Stimulated activated CD4-positive, alpha-beta T cell treated with anti-CD3 and anti-CD28 coated beads, Interleukin-15, amount 100 ng/mL, for 24 hours (primary cell): ENCODE measurements at regions not wholly inside any gene's neighbourhood (a gene's known extent, or its start where the extent isn't known, plus 50 kb on each side); places are given as distances from the start of the nearest gene placed in this dataset.
"Not testable (repeated sequence)": the region's sequence is repeated elsewhere in the genome, so short reads cannot be mapped to it uniquely, and the experiment has no call there.

Source experiments
- DNase-seq: peaks from one replicate; pipeline ENCODE4 v3.0.0-alpha.2; 2020

DNA sequence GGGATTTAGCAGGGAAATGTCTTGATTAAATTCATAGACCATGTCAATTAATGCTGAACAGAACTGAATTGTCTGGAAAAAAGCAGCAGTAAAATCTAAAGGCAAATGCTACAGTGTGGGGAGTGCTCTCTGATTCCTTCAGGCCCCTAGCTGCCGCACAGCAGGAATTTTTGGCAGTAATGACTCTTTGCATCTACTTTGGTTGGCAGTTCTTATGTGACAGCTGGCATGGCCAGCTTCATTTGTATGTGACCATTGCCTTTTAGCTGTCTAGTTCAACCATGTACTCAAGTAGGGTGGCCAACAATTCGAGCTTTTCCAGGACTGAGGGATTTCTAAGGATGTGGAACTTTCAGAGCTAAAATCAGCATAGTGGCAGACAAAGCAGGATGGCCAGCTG, 499.1 kb upstream of the MAN1A1 start:
- no peak for DNase-seq

DNA sequence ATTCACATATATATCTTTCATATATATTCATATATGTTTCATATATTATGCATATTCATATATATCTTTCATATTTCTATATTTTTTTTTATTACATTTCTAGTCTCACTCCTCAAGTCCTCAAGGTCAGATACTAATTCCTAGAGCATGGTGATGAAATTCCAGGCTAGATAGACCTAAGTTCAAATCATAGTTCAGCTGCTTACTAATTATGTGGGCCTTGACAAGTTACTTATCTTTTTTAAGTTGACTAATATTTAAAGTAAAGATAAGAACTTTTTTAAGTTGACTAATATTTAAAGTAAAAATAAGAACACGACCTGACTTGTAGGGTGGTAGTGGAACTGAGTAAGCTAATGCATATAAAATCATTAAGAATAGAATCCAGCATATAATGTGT, 495.6 kb upstream of the MAN1A1 start:
- DNase-seq = no peak

DNA sequence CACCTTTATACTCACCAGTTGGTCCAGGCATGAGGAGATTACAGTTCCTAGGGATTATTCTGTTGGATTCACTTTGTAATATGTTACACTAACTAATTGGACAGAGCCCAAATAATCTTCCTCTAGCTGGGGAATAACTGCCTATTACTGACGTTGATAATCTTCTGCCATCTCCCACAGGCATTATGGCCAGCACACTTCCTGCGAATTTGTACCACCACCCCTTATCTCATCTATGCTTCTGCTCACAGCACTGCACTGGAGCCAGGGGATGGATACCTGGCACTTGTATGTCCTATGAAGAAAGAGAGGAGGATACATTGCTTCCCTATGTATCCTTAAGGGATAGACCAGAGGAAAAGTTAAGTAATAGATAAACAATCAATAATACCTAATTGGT, 494.8 kb upstream of the MAN1A1 start:
- no peak for DNase-seq

DNA sequence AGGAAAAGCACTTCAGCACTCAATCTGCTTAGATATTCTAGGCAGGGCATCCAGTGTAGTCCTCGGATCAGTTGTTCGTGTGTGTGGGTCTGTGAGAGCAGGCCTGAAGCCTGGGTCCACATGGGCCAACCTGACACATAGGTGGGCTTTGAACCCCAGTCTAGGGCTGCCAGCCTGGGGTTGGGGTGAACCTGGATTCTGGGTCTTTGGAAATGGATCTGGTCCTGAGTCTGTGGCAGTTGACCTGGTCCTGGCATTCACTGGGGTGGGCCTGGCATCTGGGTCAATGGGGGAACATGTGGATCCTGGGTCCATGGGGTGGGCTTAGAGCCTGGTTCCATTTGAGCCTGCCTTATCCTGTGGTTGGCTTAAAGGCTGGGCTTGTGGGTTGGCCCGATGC, 492.6 kb upstream of the MAN1A1 start:
- no peak for DNase-seq

DNA sequence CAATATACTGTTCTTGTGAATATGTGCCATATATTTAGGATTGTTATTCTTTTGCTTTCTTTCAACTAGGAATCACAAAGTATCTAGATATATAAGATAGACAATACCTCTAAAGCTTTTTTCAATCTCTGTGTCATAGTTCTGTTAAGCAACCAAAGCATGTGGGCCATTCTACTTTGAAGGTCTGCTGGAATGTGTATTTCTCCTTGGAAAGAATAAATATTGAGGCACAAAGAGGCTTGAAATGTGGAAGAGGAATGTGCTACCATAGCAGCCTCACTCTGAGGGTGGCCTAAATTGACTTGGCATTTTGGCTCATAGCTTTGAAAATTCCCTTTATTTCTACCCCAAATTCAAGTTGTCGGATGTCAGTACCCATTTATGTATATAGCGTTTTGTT, 488.5 kb upstream of the MAN1A1 start:
- no peak for DNase-seq

DNA sequence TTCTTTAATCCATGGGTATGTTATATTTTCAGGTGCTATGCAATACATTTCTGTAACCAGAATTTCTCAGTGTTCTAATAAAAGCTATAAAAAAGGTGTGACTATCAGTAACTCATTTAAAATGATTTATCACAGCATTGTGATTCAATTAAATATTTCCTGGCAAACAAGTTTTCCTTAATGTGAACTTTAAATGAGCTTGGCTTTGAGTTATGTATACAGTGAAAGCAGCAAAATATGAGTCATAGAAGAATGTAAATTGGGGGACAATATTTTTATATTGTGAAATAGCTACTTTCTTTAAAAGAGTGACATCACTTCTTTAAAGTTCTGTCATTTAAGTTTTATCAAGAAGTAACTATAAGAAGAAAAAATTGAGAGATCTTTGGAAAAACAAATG, 484.9 kb upstream of the MAN1A1 start:
- DNase-seq = no peak

DNA sequence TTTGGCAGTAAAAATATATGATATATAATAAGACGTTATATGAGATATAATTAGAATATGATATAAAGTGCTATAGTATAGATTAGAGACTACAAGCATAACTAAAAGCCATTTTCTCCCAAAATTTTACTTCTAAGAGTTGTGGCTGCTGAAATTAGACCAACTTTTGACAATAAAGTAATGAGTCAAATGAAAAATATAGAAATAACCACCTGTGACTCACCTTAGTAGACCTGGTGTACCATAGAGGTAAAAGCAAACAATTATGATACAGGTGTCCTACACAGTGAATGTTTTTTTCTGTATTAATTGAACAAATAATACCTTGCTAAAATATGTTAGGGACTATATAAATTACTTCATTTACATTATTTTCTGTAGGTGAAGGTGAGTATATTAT, 482.9 kb upstream of the MAN1A1 start:
- no peak for DNase-seq

DNA sequence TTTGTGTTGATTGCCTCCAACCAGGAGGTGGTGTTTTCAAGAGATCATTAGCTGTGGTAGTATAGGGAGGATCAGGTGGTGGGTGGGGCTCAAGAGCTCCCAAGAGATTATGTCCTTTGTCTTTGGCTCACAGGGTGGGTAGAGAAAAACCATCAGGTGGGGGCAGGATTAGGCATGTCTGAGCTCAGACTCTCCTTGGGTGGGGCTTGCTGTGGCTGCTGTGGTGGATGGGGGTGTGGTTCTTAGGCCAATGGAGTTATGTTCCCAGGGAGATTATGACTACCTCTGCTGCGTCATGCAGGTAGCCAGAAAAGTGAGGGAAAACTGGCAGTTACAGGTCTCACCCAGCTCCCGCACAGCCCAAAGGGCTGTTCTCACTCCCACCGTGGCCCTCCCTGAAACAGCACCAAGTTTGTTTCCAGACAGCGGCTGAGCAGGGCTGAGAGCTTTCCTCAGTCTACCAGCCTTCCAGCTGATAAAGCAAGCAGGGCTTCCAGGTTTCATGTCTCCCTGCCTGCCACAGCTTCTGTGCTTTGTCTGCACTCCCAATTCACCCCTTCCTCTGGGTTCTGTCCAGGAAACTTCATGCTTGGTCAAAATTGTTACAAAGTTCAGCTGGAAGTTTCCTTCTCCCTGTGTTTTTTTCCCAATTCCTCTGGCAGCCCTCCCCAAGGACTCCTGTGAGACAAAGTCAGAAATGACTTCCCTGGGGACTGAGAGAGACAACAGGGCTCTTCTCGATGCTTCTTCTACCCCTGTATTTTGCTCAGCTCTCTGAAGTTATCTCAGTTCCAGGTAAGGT, 481.1 kb upstream of the MAN1A1 start:
- no peak for DNase-seq

DNA sequence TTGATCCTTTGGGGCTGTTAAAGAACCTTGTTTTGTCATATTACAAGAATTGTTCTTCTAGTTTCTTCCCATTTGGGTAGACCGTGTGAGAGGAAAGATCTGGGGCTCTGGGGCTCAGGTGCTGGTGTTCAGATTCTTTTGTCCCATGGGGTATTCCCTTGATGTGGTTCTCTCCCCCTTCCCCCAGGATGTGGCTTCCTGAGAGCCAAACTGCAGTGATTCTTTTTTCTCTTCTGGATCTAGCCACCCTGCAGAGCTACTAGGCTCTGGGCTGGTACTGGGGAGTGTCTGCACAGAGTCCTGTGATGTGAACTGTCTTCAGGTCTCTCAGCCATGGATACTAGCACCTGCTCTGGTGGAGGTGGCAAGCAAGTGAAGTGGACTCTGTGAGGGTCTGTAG, 480.5 kb upstream of the MAN1A1 start:
- DNase-seq = no peak

DNA sequence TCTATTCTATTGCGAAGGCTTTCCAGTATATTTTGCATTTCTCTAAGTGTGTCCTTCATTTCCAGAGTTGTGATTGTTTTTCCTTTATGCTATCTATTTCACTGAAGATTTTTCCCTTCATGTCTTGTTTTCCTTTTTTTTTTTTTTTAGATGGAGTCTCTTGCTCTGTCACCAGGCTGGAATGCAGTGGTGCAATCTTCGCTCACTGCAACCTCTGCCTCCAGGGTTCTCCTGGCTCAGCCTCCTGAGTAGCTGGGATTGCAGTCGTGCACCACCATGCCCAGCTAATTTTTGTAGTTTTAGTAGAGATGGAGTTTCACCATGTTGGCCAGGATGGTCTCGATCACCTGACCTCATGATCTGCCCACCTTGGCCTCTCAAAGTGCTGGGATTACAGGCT, 479.9 kb upstream of the MAN1A1 start:
- not testable (repeated sequence) for DNase-seq

DNA sequence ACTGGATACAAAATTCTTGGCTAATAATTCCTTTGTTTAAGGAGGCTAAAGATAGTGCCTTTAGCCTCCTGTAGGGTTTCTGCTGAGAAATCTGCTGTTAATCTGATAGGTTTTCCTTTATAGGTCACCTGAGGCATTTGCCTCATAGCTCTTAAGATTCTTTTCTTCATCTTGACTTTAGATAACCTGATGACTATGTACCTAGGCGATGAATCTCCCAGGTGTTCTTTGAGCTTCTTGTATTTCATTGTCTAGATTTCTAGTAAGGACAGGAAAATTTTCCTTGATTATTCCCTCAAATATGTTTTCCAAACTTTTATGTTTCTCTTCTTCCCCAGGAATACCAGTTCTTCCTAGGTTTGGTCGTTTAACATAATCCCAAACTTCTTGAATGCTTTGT, 479.4 kb upstream of the MAN1A1 start:
- DNase-seq = no peak

DNA sequence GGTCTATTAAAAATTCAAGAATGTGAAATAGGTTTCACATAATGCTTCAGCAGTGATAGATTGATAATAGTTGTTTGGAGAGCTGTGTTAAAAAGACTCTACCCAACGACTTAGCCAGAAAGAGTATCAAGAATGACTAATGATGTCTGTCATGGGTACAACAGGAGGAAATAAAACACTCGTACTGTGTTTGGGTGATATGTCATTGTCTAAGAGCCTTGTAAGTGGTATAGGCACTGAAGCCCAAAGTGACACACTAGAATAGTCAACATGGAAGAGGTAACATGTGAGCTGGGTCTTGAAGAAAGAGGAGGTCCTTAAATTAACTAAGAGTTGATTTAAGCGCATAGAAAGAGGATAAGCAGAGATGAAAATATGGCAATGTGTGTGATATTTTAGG, 471.8 kb upstream of the MAN1A1 start:
- no peak for DNase-seq

DNA sequence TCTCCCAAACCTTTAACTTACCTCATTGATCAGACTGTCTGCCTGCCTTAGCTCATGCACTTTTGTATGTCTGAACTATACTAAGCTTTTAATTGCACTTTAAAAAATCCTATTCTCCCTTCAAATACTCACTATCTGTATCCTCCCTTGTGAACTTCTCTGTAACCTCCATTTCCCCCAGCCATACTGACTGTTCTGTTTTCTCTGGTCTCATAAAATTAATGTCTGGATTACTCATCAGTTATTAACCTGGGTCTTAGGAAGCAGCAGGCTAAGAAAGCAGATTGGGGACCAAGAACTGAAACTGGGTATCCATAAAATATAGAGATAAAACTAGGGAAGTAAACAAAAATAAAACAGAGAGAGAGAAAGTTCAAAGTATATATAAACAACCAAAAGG, 469.3 kb upstream of the MAN1A1 start:
- DNase-seq = no peak

DNA sequence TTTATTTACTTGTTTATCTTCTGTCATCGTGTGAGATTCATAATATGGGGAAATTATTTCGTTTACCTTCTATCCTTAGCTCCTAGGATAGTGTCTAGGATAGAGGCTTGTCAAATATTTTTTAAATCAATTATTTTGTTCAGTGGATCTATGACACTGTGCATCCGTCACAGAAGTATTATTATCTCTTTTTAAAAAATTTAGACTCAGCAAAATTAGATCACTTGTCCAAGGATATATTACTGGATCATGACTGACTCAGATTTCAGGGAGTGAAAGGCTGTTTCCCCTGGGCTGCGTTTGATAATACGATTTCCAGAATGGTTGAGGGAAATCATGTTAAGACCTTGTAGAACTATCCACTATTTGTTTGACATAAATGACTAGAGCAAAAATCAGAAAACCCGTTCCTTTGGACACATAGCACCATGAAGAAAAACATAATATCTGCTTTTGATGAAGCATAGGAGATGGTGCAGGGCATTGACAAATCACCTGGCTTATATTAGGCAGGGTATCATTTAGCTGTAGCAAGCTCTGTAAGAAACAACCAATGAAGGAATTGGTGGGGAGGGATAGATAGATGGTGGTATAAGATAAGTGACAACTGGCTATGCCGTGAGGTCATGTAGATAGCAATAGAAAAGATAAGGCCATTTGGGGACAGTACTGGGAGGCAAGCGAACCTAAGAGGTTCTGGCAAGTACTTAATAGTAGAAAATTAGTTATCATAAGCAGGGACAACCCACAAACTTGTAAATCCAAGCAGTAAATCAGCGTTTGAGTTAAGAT, 465.2 kb upstream of the MAN1A1 start:
- no peak for DNase-seq

DNA sequence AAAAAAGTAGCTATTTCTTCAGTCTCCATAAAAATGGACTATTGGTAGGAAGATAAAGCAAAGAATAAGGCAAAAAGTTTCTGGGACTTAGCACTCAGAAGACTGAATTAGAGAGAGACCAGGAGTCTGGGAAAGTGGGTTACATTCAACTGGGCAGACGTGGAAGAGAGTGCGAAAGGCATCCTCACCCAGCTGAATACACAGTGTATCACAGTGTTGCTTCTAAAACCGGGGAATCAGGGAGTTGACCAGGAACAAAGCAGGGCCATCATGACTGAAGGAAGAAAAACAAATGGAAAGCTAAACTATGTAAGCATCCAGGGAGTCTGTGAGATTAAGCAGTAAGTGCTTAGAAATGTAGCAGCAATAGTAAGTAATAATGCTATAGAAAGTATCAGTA, 452.9 kb upstream of the MAN1A1 start:
- no peak for DNase-seq

DNA sequence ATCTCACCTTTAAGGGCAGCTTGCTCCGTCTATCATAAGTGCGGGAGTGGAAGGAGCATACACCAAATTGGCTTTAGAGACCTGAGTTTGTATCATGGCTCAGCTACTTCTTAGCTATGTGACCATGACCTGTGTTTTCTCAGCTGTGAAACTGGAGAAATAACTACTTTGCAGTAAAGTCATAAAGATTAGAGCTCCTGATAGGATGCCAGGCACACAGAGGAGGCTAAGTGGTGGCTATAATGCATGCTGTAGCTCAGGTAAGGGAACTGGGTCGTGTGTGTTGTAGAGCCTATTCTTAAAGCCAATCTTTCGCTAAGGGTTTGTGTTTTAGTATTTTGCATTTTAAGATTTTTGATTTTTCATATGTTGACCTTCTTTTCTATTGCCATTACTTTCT, 451.5 kb upstream of the MAN1A1 start:
- DNase-seq = no peak

DNA sequence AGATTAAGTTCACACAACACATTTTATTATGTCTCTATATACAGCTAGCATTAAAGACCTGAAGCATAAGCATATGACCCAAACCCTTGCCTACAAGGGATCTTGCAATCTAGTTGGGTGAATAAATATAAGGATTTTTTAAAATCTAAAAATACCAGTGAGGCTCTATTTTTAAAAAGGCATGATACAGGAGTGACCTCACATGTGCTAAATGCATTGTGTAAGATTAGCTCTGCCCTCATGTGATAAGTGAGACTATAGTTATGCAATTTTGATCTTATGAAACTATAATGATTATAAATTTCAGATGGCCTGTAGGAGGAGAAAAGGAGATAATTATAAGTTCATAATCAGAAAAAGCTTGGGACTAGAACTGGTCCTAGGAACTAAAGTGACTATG, 451.0 kb upstream of the MAN1A1 start:
- DNase-seq = no peak

DNA sequence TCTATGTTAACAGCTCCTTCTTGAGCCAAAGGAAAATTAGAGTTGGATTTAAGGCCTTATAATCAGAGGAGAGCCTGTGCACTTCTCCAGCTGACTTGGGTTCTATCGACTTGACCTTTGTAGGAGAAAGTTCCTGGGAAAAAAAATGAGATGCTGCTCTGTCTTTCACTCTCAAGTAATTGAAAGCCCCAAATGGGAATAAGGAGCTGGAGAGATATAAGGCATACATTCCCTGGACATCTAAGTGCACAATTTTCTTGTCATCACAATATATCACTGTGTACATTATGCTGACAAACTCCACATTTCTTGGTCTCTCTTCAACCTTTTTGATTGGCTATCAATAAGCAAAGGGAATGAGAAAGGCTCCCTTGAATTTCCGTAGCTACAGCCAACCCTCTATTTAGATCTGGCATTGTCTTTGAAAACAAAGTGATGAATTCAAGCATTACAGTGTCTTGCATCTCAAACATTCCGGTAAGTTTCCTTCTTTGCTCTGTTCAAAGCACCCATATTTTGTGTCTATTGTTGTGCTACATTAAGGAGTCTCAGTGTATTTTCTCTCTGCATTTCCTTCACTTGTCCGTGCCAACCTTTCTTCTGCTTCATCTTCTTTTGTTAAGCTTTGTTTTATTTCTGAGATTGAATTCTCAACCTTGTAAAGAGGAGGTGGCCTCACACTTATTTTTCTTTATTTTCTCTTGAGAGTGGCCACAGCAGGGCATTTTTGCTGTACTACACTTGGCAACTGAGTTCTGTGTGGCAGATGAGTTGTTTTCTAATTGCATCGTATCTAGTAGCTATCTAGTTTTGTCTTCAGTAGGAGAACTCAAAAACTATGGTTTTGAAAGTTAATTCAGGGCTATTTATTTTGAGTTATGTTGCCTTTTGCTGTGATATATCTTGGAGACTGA, 450.3 kb upstream of the MAN1A1 start:
- DNase-seq = no peak

DNA sequence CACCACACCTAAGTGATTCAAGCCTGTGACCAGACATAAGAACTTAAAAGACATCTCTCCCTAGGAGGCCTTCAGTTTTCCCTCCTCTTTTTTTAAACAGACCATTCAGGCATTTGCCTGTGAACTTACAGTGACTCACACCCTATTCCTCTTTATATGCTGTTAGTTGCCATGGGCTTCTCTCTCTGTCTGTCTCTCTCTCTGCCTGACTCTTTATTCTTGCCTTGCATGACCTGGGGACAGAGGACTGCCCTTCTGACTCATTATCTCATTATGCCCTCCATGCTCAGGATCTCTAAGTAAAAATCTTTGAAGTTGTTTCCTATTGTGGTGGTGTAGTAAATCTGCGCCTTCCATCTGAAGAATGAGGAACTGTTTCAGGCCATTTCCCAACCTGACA, 442.2 kb upstream of the MAN1A1 start:
- no peak for DNase-seq

DNA sequence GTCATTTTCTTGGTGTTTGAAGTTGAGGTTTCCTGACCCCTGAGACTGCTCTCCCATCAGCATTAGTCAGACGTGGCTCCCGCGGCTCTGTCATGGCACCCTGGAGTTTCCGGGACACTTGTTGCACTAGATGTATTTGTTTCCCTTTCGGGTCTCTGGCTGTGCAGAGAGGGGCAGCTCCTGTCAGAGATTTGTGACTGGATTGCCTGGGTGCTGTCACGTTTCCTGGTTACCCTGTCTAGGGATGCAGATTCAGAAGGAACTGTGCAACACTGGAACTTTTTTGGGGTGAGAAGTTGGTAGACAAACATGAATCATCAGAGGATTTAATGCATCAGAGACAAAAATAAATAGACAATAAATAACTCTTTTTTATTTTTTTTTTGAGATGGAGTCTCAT, 431.8 kb upstream of the MAN1A1 start:
- no peak for DNase-seq

DNA sequence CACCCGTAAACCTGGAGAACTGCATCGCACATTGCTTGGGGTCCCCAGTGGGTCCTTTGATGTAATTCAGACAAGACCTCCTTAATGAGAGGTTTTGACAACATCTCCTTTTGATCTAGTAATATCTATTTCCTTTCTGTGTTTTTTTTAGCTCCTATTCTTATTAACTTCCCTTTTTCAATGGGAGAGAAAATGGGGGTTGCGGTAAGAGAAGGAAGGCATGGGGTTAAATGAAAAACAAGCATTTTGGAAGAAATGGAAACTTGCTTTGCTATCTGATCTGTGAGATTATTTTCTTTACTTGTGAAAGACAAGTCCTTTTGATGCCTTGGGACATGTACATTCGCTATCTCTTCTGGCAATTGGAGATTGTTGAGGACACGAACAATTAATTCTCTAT, 418.6 kb upstream of the MAN1A1 start:
- no peak for DNase-seq

DNA sequence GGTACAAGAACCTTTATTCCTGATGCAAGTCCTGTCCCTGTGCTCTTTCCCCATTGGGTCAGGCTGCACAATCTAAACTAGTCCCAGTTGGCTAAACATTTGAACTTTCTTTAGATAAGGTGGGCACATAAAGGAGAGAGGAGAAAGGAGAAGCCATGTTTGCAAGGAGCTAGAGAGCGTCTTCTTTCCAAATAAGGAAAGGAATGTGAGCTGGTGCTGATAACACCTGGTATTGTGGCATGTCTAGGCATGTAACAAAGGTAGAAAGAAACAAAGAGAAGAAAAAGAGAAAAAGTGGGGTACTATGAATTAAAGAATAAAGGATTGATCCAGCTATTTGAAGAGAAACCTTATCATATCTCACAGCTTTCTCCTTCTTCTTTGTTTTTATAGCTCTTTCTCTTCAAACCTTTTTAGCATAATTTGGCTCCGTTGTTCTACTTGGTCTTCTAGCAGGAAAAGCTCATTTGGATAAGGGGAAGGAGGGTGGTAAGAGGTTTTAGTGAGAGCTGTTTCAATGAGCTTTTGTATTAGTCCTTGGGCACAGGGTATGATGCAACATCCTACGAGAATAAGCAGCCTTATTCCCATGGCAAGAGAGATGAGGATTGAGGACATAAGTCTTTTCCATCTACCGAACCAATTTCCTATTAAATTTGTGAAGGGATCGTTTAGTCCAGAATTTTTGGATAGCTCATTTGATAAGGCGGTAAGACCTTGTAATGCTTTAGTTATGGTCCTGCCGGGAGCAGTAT, 415.5 kb upstream of the MAN1A1 start:
- DNase-seq = no peak

DNA sequence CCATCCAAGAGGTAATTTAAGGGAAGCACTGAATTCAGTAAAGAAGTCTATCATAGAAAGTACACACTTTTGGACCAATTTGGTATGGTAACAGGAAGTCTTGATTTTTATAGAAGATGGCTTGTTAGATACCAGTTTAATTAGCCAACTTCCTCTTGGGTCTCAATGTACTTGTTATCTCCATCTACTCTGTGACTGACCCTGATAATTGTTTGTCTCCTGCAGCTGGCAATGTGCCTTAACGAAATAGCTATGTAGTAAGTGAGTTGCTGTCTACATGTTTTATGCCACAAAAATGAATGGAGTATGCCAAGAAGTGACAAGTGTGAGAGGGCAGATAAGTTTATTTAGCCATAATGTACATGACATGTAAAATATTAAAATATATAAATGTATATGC, 410.5 kb upstream of the MAN1A1 start:
- DNase-seq = no peak
